Effector CD8-positive, alpha-beta T cell (primary cell): ENCODE measurements at regions not wholly inside any gene's neighbourhood (a gene's known extent, or its start where the extent isn't known, plus 50 kb on each side); places are given as distances from the start of the nearest gene placed in this dataset.
"Not testable (repeated sequence)": the region's sequence is repeated elsewhere in the genome, so short reads cannot be mapped to it uniquely, and the experiment has no call there.

ENCODE experiments used
- DNase-seq: peaks from one replicate; lab custom pipeline; 2025; lab: John Stamatoyannopoulos, UW

GRCh38 chr3:106317141-106318055 is 448.6 kb upstream of the CBLB start:
- no peak for DNase-seq

GRCh38 chr3:106321438-106321837 is 452.6 kb upstream of the CBLB start:
- not testable (repeated sequence) for DNase-seq

GRCh38 chr3:106323586-106323985 is 454.8 kb upstream of the CBLB start:
- no peak for DNase-seq

GRCh38 chr3:106326941-106327695 is 458.3 kb upstream of the CBLB start:
- DNase-seq, result no peak

- DNase-seq, result no peak
Measured at GRCh38 chr3:106327696-106328025, 458.8 kb upstream of the CBLB start.

- no peak for DNase-seq
Measured at GRCh38 chr3:106328224-106328623, 459.4 kb upstream of the CBLB start.

- no peak for DNase-seq
Measured at GRCh38 chr3:106329521-106329920, 460.7 kb upstream of the CBLB start.

- DNase-seq, result no peak
Measured at GRCh38 chr3:106331636-106332035, 462.8 kb upstream of the CBLB start.

- DNase-seq, result no peak
Measured at GRCh38 chr3:106332129-106332528, 463.3 kb upstream of the CBLB start.

- no peak for DNase-seq
Measured at GRCh38 chr3:106332884-106333283, 464.1 kb upstream of the CBLB start.

GRCh38 chr3:106333911-106334618 is 465.3 kb upstream of the CBLB start:
- DNase-seq, result no peak

GRCh38 chr3:106336619-106337018 is 467.8 kb upstream of the CBLB start:
- no peak for DNase-seq

GRCh38 chr3:106337116-106337515 is 468.3 kb upstream of the CBLB start:
- no peak for DNase-seq

- DNase-seq, result no peak
Measured at GRCh38 chr3:106338582-106339214, 469.9 kb upstream of the CBLB start.

- no peak for DNase-seq
Measured at GRCh38 chr3:106339551-106339950, 470.7 kb upstream of the CBLB start.

GRCh38 chr3:106341087-106341486 is 472.3 kb upstream of the CBLB start:
- DNase-seq, result no peak

- no peak for DNase-seq
Measured at GRCh38 chr3:106341586-106342162, 472.9 kb upstream of the CBLB start.

GRCh38 chr3:106342386-106342785 is 473.6 kb upstream of the CBLB start:
- DNase-seq, result no peak

GRCh38 chr3:106343811-106344210 is 475.0 kb upstream of the CBLB start:
- no peak for DNase-seq

GRCh38 chr3:106345353-106346027 is 476.7 kb upstream of the CBLB start:
- DNase-seq, result no peak

GRCh38 chr3:106347350-106347749 is 478.5 kb upstream of the CBLB start:
- no peak for DNase-seq
